Neural progenitor cell (in vitro differentiated cells): ENCODE measurements at regions not wholly inside any gene's neighbourhood (a gene's known extent, or its start where the extent isn't known, plus 50 kb on each side); places are given as distances from the start of the nearest gene placed in this dataset.

ENCODE experiments used
- DNase-seq: peaks from one replicate; pipeline ENCODE4 v3.0.0-alpha.2; 2016; ENCODE audit warnings: low spot score
- H2AFZ ChIP-seq: fragments of 200-600 bp; sonication (generic); replicated peaks from 2 replicates; pipeline ENCODE4 v1.6.1; 2016; ENCODE audit warnings: antibody characterized with exemption
- H3F3A ChIP-seq: fragments of 200-600 bp; sonication (generic); 2 replicates; pipeline ENCODE4 v1.6.1; 2016; ENCODE audit warnings: antibody characterized with exemption, low read depth
- H3K27ac ChIP-seq: fragments of 200-600 bp; sonication (generic); 2 replicates; pipeline ENCODE4 v1.5.1; 2016; ENCODE audit warnings: mild to moderate bottlenecking
- H3K27me3 ChIP-seq: fragments of 200-600 bp; sonication (generic); 2 replicates; pipeline ENCODE4 v1.6.1; 2016; ENCODE audit warnings: mild to moderate bottlenecking, moderate library complexity
- H3K36me3 ChIP-seq: fragments of 200-600 bp; sonication (generic); 2 replicates; pipeline ENCODE4 v1.5.1; 2016
- H3K4me1 ChIP-seq: fragments of 200-600 bp; sonication (generic); 2 replicates; pipeline ENCODE4 v1.6.1; 2016; ENCODE audit warnings: mixed run types
- H3K4me2 ChIP-seq: fragments of 200-600 bp; sonication (generic); 2 replicates; pipeline ENCODE4 v1.6.1; 2016
- H3K4me3 ChIP-seq: fragments of 200-600 bp; sonication (generic); 2 replicates; pipeline ENCODE4 v1.5.1; 2016
- H3K79me2 ChIP-seq: fragments of 200-600 bp; sonication (generic); 2 replicates; pipeline ENCODE4 v1.6.1; 2016; ENCODE audit warnings: low read depth
- H3K9ac ChIP-seq: fragments of 200-600 bp; sonication (generic); 2 replicates; pipeline ENCODE4 v1.6.1; 2016
- H3K9me3 ChIP-seq: fragments of 200-600 bp; sonication (generic); 2 replicates; pipeline ENCODE4 v1.5.1; 2016; ENCODE audit warnings: low read depth
- H4K20me1 ChIP-seq: fragments of 200-600 bp; sonication (generic); 2 replicates; pipeline ENCODE4 v1.6.1; 2016; ENCODE audit warnings: low read depth
- H3K27ac Mint-ChIP-seq: 3 replicates; pipeline ENCODE4 v1.8.0; 2021; ENCODE audit warnings: mixed read lengths
- H3K27me3 Mint-ChIP-seq: 2 replicates; pipeline ENCODE4 v1.8.0; 2022; ENCODE audit warnings: low read depth, mild to moderate bottlenecking, inconsistent platforms, moderate library complexity, mixed read lengths; ENCODE audit not compliant: insufficient read depth
- H3K36me3 Mint-ChIP-seq: 3 replicates; pipeline ENCODE4 v1.8.0; 2021; ENCODE audit warnings: mixed read lengths
- H3K4me1 Mint-ChIP-seq: 3 replicates; pipeline ENCODE4 v1.8.0; 2021; ENCODE audit warnings: mixed read lengths
- H3K4me3 Mint-ChIP-seq: 3 replicates; pipeline ENCODE4 v1.8.0; 2021; ENCODE audit warnings: mild to moderate bottlenecking, moderate library complexity, mixed read lengths
- H3K9me3 Mint-ChIP-seq: 3 replicates; pipeline ENCODE4 v1.8.0; 2020; ENCODE audit warnings: mixed read lengths
- CTCF ChIP-seq: fragments of 200-600 bp; sonication (generic); IDR thresholded peaks from 2 replicates; pipeline ENCODE4 v1.5.1; 2017; ENCODE audit warnings: antibody characterized with exemption, mild to moderate bottlenecking
- EZH2 ChIP-seq: fragments of 200-600 bp; sonication (generic); IDR thresholded peaks from 2 replicates; pipeline ENCODE4 v1.6.1; 2017; ENCODE audit warnings: antibody characterized with exemption, mild to moderate bottlenecking, moderate library complexity
- EZH2phosphoT487 ChIP-seq: fragments of 200-600 bp; sonication (generic); IDR thresholded peaks from 2 replicates; pipeline ENCODE4 v1.6.1; 2017; ENCODE audit warnings: antibody characterized with exemption

- Histone ChIP-seq H3K27me3 (no peaks in the 10 kb centered on the region), H3K4me2 (no peak overlapping the region), H3K9ac (no peak overlapping the region), H3K4me1 (no peaks in the 10 kb centered on the region), H4K20me1 (no peaks in the 10 kb centered on the region), H3K79me2 (no peaks in the 10 kb centered on the region), H2AFZ (no peak overlapping the region), H3F3A (no peaks in the 10 kb centered on the region), H3K4me3 (no peak overlapping the region), H3K9me3 (no peaks in the 10 kb centered on the region), H3K36me3 (no peaks in the 10 kb centered on the region), H3K27ac (no peak overlapping the region)
- H3K4me3 Mint-ChIP-seq, result no peak overlapping the region
- no peaks in the 10 kb centered on the region for H3K36me3 Mint-ChIP-seq
- no peaks in the 10 kb centered on the region for H3K9me3 Mint-ChIP-seq
- DNase-seq, result no peak
- no peak overlapping the region for H3K27ac Mint-ChIP-seq
- no peaks in the 10 kb centered on the region for H3K4me1 Mint-ChIP-seq
- TF ChIP-seq CTCF, result no peak
- no peak for TF ChIP-seq EZH2phosphoT487
- TF ChIP-seq EZH2, result no peak
- H3K27me3 Mint-ChIP-seq, result peaks cover 2% of the 10 kb centered on the region
These were observed 177.0 kb upstream of the TTC29 start for GRCh38 chr4:147122685-147123084.

GRCh38 chr4:147123146-147123545, 177.5 kb upstream of the TTC29 start:
- Histone ChIP-seq H2AFZ (no peak overlapping the region), H3K79me2 (no peaks in the 10 kb centered on the region), H3K9me3 (no peaks in the 10 kb centered on the region), H3K36me3 (no peaks in the 10 kb centered on the region), H3K4me3 (no peak overlapping the region), H3F3A (no peaks in the 10 kb centered on the region), H3K27ac (no peak overlapping the region), H3K4me2 (no peak overlapping the region), H3K4me1 (no peaks in the 10 kb centered on the region), H4K20me1 (no peaks in the 10 kb centered on the region), H3K9ac (no peak overlapping the region), H3K27me3 (no peaks in the 10 kb centered on the region)
- H3K27me3 Mint-ChIP-seq, result peaks cover 2% of the 10 kb centered on the region
- H3K9me3 Mint-ChIP-seq, result no peaks in the 10 kb centered on the region
- TF ChIP-seq EZH2, result no peak
- TF ChIP-seq EZH2phosphoT487, result no peak
- TF ChIP-seq CTCF, result no peak
- H3K4me3 Mint-ChIP-seq, result no peak overlapping the region
- no peak for DNase-seq
- H3K27ac Mint-ChIP-seq, result no peak overlapping the region
- H3K36me3 Mint-ChIP-seq, result no peaks in the 10 kb centered on the region
- no peaks in the 10 kb centered on the region for H3K4me1 Mint-ChIP-seq

- H3K27me3 ChIP-seq, result no peaks in the 10 kb centered on the region
These were observed 183.1 kb upstream of the TTC29 start for GRCh38 chr4:147128787-147129186.

More at GRCh38 chr4:147128787-147129186, 183.1 kb upstream of the TTC29 start:
- no peak for DNase-seq
- no peak overlapping the region for H3K4me2 ChIP-seq
- no peaks in the 10 kb centered on the region for H3F3A ChIP-seq
- TF ChIP-seq EZH2phosphoT487 (no peak), CTCF (no peak), EZH2 (no peak)
- H2AFZ ChIP-seq, result no peak overlapping the region
- no peaks in the 10 kb centered on the region for H3K4me1 ChIP-seq
- H3K36me3 Mint-ChIP-seq, result no peaks in the 10 kb centered on the region
- H3K4me1 Mint-ChIP-seq, result no peaks in the 10 kb centered on the region
- H3K36me3 ChIP-seq, result no peaks in the 10 kb centered on the region
- no peak overlapping the region for H3K4me3 ChIP-seq
- no peak overlapping the region for H3K4me3 Mint-ChIP-seq
- no peaks in the 10 kb centered on the region for H3K79me2 ChIP-seq
- no peaks in the 10 kb centered on the region for H3K27me3 Mint-ChIP-seq
- H4K20me1 ChIP-seq, result no peaks in the 10 kb centered on the region
- H3K9ac ChIP-seq, result no peak overlapping the region
- no peaks in the 10 kb centered on the region for H3K9me3 Mint-ChIP-seq
- H3K9me3 ChIP-seq, result no peaks in the 10 kb centered on the region
- H3K27ac Mint-ChIP-seq, result no peak overlapping the region
- H3K27ac ChIP-seq, result no peak overlapping the region
